HEK293 (cell line): ENCODE measurements at regions not wholly inside any gene's neighbourhood (a gene's known extent, or its start where the extent isn't known, plus 50 kb on each side); places are given as distances from the start of the nearest gene placed in this dataset.
"Not testable (repeated sequence)": the region's sequence is repeated elsewhere in the genome, so short reads cannot be mapped to it uniquely, and the experiment has no call there.

Experiments
- CTCF ChIA-PET: fragments of 350-600 bp; formaldehyde crosslinking; extraction: SDS; loops from one replicate; lab custom pipeline; 2021; ENCODE audit warnings: antibody characterized with exemption; lab: Yijun Ruan, JAX
- POLR2A ChIA-PET: fragments of 300-600 bp; formaldehyde crosslinking; extraction: SDS; loops from one replicate; lab custom pipeline; 2020; ENCODE audit warnings: antibody characterized with exemption, inconsistent platforms; lab: Yijun Ruan, JAX
- H3K27ac ChIP-seq: fragments of 200-500 bp; sonication (Bioruptor generic); 2 replicates; pipeline ENCODE4 v1.5.1; 2014; ENCODE audit warnings: low read depth, low read length, control low read depth, inconsistent platforms; ENCODE audit errors: extremely low read depth
- H3K36me3 ChIP-seq, 2 experiments: fragments of 200-500 bp in 1 of 2; sonication (Bioruptor generic) in 1 of 2; 1 replicate in 1 of 2; 2 replicates in 1 of 2; pipeline ENCODE4 v1.5.1; 2014 to 2017; ENCODE audit warnings: inconsistent platforms in 2 of 2, low read length in 2 of 2; ENCODE audit not compliant: control insufficient read depth in 2 of 2, insufficient read depth in 1 of 2
- H3K4me1 ChIP-seq: fragments of 200-500 bp; sonication (Bioruptor generic); 2 replicates; pipeline ENCODE4 v1.5.1; 2014; ENCODE audit warnings: mild to moderate bottlenecking, low read length, inconsistent platforms; ENCODE audit not compliant: control insufficient read depth, insufficient read depth
- H3K4me3 ChIP-seq: 2 replicates; pipeline ENCODE4 v1.5.1; 2011; ENCODE audit warnings: low read depth, mild to moderate bottlenecking, control low read depth, low read length, moderate library complexity
- H3K9me3 ChIP-seq: fragments of 200-500 bp; sonication (Bioruptor generic); 2 replicates; pipeline ENCODE4 v1.5.1; 2014; ENCODE audit warnings: low read depth, low read length, inconsistent platforms; ENCODE audit not compliant: control insufficient read depth, insufficient read depth
- KLF1 ChIP-seq: fragments of 450-650 bp; formaldehyde crosslinking; IDR thresholded peaks from 2 replicates; pipeline ENCODE4 v1.5.1; 2016; ENCODE audit warnings: missing biosample characterization, missing genetic modification characterization
- KLF8 ChIP-seq: fragments of 450-650 bp; formaldehyde crosslinking; IDR thresholded peaks from 2 replicates; pipeline ENCODE4 v1.5.1; 2016; ENCODE audit warnings: missing biosample characterization, missing genetic modification characterization
- WT1 ChIP-seq: fragments of 450-650 bp; formaldehyde crosslinking; IDR thresholded peaks from 2 replicates; pipeline ENCODE4 v1.5.1; 2016; ENCODE audit warnings: missing biosample characterization, missing genetic modification characterization
- ZBTB48 ChIP-seq: fragments of 450-650 bp; formaldehyde crosslinking; IDR thresholded peaks from 2 replicates; pipeline ENCODE4 v1.5.1; 2016; ENCODE audit warnings: missing biosample characterization, missing genetic modification characterization
- ZBTB6 ChIP-seq: fragments of 450-650 bp; formaldehyde crosslinking; IDR thresholded peaks from 2 replicates; pipeline ENCODE4 v1.5.1; 2017; ENCODE audit warnings: missing biosample characterization, missing genetic modification characterization
- ZNF169 ChIP-seq: fragments of 450-650 bp; formaldehyde crosslinking; IDR thresholded peaks from 2 replicates; pipeline ENCODE4 v1.5.1; 2016; ENCODE audit warnings: missing biosample characterization, missing genetic modification characterization
- ZNF202 ChIP-seq: fragments of 450-650 bp; formaldehyde crosslinking; IDR thresholded peaks from 2 replicates; pipeline ENCODE4 v1.5.1; 2016; ENCODE audit warnings: missing biosample characterization, missing genetic modification characterization, borderline replicate concordance
- ZNF341 ChIP-seq: fragments of 450-650 bp; formaldehyde crosslinking; IDR thresholded peaks from 2 replicates; pipeline ENCODE4; 2016; ENCODE audit warnings: low read depth, missing biosample characterization, missing genetic modification characterization
- ZNF350 ChIP-seq: fragments of 450-650 bp; formaldehyde crosslinking; IDR thresholded peaks from 2 replicates; pipeline ENCODE4 v1.5.0; 2017; ENCODE audit warnings: missing biosample characterization, mild to moderate bottlenecking, missing genetic modification characterization
- ZNF830 ChIP-seq: fragments of 450-650 bp; IDR thresholded peaks from 2 replicates; pipeline ENCODE4 v1.5.0; 2018; ENCODE audit warnings: missing biosample characterization, missing genetic modification characterization, low read depth, mild to moderate bottlenecking, moderate library complexity
- TF ChIP-seq, protein P1 (sequence below): fragments of 450-650 bp; formaldehyde crosslinking; IDR thresholded peaks from 2 replicates; pipeline ENCODE4 v1.5.1; 2016; ENCODE audit warnings: missing biosample characterization, missing genetic modification characterization
- TF ChIP-seq, protein P2 (sequence below): fragments of 450-650 bp; formaldehyde crosslinking; conservative IDR thresholded peaks from 2 replicates; pipeline ENCODE4 v1.5.1; 2016; ENCODE audit warnings: low read depth, missing biosample characterization, missing genetic modification characterization

DNA sequence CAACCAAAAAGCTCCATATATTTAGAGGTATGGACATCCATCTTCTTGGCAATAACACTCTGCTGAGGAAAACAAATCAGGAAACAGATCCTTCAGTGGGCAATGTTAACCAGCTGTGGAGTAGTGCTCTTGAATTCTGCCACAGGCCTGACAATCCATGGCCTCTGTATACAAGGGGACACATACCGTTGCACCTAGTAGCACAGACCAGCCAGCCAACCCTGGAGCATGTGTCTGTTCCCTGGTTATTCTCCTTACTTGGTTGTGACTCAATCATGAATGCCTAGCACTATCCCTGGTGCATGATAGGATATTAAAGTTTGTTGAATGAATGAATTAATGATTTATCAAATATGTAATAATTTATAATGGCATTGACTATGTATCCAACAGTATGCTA, 261.4 kb upstream of the MGAT5 start (continued):
- no peak for TF ChIP-seq KLF8 (tag by site-specific recombination)

DNA sequence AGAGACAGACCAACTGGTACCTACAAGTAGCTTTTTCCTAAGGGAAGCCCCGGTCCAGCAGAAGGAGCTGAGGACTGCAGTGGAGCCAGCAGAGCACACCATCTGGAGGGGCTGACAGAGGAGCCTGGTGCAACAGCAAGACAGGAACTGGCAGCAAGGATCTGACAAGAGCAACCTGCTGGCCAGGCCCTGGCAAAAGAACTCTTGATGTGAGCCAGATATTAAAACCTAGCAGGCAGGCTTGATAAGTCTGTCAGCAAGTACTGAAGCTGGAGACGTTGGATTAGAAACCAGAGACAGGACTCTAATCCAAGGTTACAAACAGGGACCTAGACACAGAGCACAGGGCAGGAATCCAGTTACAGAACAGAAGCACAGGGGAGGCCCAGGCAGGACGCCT, 260.7 kb upstream of the MGAT5 start:
- Histone ChIP-seq H3K36me3 (no peaks in the 10 kb centered on the region), H3K9me3 (no peaks in the 10 kb centered on the region), H3K4me3 (no peak overlapping the region), H3K27ac (no peak overlapping the region), H3K4me1 (no peaks in the 10 kb centered on the region)
- CTCF ChIA-PET: no interaction called here
- POLR2A ChIA-PET: no interaction called here
- no peak for TF ChIP-seq ZNF169 (tag by site-specific recombination)
- TF ChIP-seq ZNF350 (tag by site-specific recombination): no peak
- TF ChIP-seq ZNF341 (tag by site-specific recombination): no peak
- no peak for TF ChIP-seq WT1 (tag by site-specific recombination)
- TF ChIP-seq, protein P1, sequence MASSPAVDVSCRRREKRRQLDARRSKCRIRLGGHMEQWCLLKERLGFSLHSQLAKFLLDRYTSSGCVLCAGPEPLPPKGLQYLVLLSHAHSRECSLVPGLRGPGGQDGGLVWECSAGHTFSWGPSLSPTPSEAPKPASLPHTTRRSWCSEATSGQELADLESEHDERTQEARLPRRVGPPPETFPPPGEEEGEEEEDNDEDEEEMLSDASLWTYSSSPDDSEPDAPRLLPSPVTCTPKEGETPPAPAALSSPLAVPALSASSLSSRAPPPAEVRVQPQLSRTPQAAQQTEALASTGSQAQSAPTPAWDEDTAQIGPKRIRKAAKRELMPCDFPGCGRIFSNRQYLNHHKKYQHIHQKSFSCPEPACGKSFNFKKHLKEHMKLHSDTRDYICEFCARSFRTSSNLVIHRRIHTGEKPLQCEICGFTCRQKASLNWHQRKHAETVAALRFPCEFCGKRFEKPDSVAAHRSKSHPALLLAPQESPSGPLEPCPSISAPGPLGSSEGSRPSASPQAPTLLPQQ (tag by site-specific recombination): no peak
- TF ChIP-seq ZBTB6: no peak
- TF ChIP-seq KLF1 (tag by site-specific recombination): no peak
- TF ChIP-seq, protein P2, sequence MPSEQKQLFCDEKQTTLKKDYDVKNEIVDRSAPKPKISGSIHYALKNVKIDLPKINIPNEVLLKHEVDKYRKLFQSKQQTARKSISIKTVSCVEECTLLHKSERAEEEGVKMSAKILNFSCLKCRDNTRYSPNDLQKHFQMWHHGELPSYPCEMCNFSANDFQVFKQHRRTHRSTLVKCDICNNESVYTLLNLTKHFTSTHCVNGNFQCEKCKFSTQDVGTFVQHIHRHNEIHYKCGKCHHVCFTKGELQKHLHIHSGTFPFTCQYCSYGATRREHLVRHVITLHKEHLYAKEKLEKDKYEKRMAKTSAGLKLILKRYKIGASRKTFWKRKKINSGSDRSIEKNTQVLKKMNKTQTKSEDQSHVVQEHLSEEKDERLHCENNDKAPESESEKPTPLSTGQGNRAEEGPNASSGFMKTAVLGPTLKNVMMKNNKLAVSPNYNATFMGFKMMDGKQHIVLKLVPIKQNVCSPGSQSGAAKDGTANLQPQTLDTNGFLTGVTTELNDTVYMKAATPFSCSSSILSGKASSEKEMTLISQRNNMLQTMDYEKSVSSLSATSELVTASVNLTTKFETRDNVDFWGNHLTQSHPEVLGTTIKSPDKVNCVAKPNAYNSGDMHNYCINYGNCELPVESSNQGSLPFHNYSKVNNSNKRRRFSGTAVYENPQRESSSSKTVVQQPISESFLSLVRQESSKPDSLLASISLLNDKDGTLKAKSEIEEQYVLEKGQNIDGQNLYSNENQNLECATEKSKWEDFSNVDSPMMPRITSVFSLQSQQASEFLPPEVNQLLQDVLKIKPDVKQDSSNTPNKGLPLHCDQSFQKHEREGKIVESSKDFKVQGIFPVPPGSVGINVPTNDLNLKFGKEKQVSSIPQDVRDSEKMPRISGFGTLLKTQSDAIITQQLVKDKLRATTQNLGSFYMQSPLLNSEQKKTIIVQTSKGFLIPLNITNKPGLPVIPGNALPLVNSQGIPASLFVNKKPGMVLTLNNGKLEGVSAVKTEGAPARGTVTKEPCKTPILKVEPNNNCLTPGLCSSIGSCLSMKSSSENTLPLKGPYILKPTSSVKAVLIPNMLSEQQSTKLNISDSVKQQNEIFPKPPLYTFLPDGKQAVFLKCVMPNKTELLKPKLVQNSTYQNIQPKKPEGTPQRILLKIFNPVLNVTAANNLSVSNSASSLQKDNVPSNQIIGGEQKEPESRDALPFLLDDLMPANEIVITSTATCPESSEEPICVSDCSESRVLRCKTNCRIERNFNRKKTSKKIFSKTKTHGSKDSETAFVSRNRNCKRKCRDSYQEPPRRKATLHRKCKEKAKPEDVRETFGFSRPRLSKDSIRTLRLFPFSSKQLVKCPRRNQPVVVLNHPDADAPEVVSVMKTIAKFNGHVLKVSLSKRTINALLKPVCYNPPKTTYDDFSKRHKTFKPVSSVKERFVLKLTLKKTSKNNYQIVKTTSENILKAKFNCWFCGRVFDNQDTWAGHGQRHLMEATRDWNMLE (tag by site-specific recombination): no peak
- no peak for TF ChIP-seq ZBTB48 (tag by site-specific recombination)

GRCh38 chr2:133998726-133999125, 255.1 kb upstream of the MGAT5 start:
- H3K4me3 ChIP-seq, H3K9me3 ChIP-seq, H3K4me1 ChIP-seq, CTCF ChIA-PET, H3K27ac ChIP-seq, POLR2A ChIA-PET, H3K36me3 ChIP-seq: not testable (repeated sequence)

DNA sequence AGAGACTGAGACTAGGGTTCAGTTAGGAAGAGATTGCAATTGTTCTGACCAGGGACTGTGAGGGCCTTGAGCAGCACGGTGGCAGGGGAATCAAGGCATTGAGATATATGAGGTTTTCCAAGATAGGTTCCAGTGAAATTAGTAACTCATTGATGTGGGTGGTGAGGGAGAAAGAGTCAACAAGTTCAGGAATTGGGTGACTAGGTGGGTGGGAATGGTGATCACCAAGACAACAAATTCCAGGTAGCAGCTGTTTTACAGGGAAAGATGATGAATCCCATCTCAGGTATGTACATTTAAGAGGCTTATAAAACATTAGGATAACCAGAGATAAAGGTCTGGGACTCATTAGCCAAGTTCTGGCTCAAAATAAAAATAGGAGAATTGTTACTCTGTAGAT, 251.5 kb upstream of the MGAT5 start:
- CTCF ChIA-PET: no interaction called here

More for the DNA sequence above, 251.5 kb upstream of the MGAT5 start:
- POLR2A ChIA-PET: no interaction called here
- Histone ChIP-seq H3K9me3 (no peaks in the 10 kb centered on the region), H3K27ac (no peak overlapping the region), H3K4me1 (no peaks in the 10 kb centered on the region), H3K4me3 (no peak overlapping the region), H3K36me3 (no peaks in the 10 kb centered on the region)
- TF ChIP-seq ZNF830 (tag by site-specific recombination) (no peak), ZNF202 (tag by site-specific recombination) (no peak)
